Stimulated activated CD4-positive, alpha-beta T cell treated with anti-CD3 and anti-CD28 coated beads, TNF-alpha, amount 100 ng/mL, for 48 hours (primary cell): ENCODE measurements at regions not wholly inside any gene's neighbourhood (a gene's known extent, or its start where the extent isn't known, plus 50 kb on each side); places are given as distances from the start of the nearest gene placed in this dataset.

Source experiments
- DNase-seq, 3 donors: peaks; one replicate each; pipeline ENCODE4 v3.0.0-alpha.2; 2020; ENCODE audit warnings: low read depth in 3 of 3

DNA sequence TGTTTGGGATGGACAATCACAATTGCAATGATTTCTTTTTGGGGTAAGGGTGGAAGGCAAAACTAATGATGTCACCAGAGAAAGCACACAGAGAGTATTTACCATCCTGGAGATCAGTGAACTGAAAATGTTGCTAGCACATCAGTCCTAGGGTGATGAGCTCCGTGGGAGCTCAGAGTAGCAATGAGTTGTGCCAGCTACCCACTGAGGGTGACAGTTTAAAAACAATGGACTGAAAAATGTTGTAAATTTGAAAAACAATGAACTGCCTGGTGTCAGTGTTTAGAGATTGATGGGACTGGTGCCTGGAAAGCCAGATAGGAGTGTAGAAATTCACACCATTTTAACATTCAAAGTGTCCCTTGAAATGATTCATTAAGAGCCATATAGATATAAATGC is 198.5 kb downstream of the ATP23 start:
- DNase-seq, result no peak

DNA sequence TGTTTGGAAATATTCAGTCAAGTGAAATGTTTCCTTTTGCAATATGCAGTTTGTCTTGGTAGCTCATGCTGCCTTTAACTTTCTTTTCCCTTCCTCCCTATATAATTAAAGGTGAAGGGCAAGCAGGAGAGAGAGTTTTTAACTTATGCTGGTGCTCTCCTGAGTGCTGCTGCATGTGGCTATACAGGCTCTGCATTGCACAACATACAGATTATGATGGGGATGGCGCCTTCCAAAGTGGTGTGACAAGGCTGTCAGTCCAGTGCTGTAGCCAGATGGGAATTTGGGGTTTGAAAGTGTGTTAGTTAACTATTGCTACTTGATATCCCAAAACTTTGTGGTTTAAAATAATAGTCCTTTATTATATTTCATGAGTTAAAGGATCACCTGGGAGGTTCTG is 199.0 kb downstream of the ATP23 start:
- DNase-seq, result no peak

DNA sequence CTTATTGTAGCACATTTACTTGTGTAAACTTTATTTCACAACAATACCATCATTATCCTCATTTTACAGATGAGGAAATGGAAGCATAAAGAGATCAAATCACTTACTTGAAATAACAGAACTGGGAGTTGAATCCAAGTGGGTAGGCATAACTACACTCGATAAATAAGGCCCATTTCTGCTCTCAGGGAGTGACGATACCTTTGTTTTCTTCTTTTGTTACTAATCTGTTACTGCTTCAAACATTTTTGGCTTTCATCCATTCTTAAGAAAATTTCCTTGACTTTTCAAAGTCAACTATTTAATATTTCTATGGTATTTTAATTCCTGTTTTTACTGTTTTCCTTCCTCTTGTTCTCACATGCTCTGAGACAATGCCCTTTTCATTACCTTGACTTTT is 201.6 kb downstream of the ATP23 start:
- DNase-seq, result no peak

DNA sequence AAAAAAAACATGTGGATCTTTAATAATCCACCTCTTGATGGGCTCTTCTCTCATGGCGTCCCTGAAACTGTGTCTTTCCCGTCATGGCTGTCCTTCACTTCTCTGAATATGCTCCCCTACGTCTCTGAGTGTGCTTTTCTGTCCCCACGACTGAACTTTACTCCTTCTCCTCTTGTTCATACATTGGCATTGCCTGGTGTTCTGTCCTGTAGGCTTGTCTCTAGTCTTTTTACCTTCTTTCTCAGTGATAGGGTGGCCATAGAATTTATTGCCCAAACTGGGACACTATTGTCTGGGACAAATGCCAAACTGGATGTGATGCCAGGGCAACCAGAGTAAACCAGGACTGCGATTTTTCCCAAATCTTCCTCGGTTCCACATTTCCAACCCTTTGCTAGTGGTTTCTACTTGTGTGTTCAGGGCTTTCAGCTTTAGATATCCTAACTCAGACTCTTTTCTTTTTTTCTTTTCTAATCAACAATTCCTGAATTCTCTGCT is 202.2 kb downstream of the ATP23 start:
- no peak for DNase-seq

DNA sequence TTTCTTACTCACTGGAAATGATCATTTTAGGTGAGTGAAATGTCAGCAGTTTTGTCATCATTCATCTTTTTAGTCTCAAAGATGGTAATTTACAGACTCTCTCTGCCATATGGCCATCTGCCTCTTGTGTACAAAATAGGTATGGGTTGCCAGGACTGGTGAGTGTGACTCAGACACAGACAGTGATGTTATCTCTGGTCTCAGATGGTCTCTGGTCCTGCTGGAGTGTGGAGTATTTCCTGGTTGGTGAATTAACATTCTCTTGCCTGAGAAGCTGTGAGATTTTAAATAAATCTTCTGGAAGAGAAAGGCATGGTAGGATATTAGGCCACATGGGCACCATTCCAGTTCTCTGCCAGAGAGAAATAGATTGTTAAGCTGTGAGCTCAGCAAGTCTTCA is 207.0 kb downstream of the ATP23 start:
- no peak for DNase-seq

DNA sequence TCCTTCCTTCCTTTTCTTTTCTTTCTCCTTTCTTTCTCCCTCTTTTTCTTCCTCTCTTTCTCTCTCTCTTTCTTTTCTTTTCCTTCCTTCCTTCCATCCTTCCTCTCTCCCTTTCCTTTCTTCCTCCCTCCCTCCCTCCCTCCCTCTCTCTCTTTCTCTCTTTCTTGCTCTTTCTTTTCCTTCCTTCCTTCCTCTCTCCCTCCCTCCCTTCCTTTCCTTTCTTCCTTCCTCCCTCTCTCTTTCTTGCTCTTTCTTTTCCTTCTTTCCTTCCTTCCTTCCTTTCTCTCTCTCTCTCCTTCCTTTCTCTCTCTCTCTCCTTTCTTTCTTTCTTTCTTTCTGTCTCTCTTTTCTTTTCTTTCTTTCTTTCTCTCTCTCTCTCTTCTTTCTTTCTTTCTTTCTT is 207.6 kb downstream of the ATP23 start:
- no peak for DNase-seq

DNA sequence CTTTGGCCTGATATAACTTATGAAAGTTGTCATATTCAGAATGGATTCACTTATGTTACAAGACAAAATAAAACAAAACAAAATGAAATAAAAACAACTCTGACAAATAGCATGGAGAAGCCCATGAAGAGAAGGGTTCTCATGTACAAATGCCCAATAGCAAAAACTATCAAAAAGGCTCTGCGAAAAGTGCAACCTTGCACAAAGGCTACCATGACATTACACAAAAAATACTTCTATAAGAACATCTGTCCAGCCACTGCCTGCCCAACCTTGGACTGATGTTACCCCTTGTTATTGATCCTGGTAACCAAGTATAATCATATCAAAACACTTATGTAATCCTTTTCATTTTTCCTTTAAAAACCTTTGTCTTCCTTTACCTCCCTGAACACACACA is 213.0 kb downstream of the ATP23 start:
- no peak for DNase-seq

DNA sequence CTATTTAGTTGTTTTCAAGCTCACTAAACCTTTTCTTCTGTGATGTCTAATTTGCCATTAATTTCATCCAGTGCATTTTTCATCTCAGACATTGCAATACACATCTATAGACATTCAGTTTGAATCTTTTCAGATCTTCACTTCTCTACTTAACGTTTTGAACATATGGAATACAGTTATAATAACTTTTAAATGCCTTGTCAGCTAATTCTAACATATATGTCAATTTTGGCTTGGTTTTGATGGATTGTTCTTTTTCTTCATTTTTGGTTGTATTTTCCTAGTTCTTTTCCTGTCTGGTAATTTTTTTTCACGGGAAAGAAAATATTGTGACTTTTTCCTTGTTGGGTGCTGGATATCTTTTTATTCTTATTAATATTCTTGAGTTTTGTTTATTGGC is 215.3 kb downstream of the ATP23 start:
- no peak for DNase-seq

DNA sequence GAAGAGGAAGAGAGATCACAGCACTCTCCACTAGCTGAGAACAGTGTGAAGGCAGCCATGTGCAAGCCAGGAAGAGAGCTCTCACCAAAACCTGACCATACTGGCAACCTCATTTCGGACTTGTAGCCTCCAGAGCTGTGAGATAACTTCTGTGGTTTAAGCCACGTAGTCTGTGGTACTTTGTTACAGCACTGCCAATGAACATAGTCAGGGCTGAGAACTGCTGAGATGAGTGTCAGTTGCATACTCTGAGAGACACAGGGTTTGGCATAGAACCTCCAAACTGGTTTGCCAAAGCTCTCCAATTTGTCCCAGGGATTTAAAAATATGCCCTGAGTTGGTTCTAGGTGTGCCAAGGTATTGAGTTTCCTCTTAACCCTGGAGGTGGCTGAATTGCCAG is 218.6 kb downstream of the ATP23 start:
- no peak for DNase-seq

DNA sequence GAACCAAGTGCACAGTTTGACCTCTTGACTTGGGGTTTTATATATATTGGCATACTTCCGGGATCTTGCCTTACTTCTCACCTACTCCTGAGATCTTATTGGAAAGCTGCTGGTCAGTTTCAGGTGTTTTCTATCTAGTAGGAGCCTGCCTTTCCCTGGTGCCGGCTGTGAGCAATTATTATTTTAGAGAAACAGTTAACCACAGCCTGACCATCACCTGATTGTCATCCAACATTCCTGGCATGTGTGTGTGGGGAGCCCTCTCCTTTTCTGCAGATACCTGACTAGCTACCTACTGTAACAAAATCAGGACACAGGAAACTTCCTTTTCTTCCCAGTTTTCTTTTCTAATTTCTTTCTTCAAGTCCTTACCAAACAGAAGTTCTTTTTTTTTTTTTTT is 220.4 kb downstream of the ATP23 start:
- DNase-seq, result no peak

DNA sequence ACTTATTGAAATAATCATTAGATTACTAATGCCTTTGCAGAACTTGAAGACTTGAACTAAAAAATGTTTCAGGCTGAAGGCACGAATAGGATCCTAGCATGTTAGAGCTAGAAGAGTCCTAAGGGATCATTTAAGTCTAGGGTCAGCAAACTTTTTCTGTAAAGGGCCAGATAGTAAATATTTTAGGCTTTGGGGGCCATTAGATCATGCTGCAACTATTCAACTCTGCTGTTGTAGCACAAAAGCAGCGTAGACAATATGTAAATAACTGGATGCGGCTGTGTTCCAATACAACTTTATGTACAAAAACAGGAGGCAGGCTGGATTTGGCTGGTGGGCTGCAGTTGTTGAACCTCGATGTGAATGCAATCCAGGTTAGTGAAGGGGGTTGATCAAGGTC is 221.7 kb downstream of the ATP23 start:
- no peak for DNase-seq

DNA sequence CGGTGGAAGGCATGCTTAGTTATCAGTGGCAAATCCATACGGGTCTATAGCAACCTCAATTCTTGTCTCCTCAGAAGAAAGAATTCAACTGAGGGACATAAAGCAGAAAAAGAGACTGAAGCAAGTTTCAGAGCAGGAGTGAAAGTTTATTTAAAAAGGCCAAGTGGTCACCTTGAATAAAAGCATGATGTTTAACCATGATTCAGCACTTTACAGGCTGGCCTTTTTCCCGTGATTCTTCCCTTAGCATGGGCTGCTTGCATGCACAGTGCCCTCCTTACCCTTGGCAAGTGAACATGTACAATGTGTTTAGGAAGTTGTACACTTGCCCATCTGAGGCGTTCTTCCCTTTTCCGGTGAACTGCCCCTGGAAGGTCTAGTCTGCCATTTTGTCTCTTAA is 225.3 kb downstream of the ATP23 start:
- no peak for DNase-seq

DNA sequence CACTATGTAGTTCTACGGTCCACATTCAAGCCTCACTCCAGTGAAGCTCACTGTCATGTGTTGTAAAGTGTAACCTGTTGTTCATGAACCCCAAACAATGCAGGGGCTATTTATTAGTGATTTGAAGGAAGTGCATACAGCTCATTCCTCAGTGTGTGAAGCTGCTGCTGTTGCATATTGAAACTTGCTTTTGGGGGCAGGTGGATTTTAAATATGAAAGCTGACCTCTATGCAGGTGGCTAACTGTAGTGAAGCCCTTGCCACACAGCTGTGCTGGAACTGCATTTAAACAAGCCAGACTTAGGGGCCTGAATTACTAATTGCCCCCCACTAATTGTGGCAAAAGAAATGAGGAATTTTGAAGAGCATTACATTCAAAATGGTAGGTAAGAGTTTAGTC is 226.3 kb downstream of the ATP23 start:
- no peak for DNase-seq

DNA sequence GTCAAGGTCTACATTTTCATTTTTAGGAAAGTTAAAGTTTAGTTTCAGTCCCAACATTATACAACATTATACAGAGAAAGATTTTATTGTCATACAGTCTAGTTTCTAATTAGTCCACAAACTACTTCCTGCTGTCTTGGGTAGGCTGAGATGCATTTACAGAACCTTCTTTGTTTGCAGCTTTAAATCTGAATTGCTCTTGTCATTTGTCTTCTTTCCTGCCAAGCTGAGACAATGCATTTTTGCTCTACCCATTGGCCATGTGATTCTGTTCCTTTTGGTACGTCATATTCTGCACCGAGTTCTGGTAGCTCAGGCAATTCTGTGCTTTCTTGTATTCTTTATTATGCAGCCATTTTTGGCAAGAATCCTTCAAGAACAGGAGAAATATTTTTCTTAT is 228.5 kb downstream of the ATP23 start:
- DNase-seq, result no peak

DNA sequence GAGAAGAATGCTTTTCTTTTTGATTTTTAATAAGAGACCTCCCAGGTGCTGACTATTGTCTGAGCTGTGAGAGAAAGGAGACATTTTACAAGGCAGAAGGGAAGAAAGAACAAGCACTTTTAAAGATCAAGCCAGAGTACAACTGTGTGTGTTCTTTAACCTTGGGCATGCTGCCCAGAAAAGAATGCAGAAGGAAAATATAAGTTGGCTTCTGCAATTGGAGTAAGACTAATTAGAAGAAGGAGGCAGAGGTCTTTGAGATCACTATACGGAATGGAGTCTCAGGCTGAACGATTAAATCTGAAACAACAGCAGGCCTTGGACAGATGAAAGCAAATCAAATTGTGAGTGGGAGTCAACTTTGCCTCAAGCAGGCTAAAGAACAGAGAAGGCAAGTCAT is 230.5 kb downstream of the ATP23 start:
- no peak for DNase-seq

DNA sequence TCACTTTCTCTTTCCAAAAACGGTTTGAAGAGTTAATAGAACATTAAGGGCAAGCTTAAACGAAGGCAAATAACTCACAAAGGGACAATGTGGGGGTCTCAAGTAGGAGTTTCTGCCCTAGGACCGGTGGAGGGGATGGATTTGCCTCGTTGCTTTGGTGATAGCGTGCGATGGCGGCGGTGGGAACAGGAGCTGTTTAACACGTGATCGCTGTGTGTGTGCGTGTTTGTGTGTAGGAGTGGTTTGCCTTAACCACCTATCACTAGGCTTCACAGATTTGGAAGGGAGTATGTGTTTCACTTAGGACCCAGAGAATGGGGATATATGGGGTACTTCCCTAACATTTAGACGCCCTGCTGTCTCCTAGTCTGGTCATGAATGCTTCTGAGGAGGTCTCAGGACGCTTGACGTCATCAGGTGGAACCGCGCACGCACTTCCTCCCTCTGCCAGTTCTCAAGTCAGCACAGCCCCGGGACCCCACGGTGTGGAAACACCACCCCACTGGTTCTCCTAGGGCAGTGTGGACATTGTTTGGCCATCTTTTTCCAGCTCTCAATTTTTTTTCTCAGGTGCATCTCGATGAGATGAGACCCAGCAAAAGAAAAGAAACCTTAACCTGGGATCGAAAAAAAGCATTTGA is 231.2 kb downstream of the ATP23 start:
- no peak for DNase-seq

DNA sequence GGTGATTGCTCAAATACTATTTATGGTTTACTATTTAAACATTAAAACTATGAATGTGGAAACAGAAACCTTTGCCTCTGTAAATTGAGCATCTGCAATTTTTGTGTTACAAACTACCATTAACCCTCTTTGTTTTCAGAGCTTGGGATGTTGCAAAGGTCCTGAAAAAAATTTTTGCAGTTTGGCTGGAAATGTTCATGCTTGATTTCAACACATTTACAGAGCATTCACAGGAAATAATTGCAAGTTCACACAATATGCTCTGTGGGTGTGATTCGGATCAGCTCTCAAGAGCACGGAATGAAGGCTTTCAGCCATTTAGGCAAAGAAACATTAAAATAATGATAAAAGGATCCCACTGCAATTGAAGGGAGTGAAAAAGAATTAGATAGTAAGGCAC is 232.9 kb downstream of the ATP23 start:
- no peak for DNase-seq

DNA sequence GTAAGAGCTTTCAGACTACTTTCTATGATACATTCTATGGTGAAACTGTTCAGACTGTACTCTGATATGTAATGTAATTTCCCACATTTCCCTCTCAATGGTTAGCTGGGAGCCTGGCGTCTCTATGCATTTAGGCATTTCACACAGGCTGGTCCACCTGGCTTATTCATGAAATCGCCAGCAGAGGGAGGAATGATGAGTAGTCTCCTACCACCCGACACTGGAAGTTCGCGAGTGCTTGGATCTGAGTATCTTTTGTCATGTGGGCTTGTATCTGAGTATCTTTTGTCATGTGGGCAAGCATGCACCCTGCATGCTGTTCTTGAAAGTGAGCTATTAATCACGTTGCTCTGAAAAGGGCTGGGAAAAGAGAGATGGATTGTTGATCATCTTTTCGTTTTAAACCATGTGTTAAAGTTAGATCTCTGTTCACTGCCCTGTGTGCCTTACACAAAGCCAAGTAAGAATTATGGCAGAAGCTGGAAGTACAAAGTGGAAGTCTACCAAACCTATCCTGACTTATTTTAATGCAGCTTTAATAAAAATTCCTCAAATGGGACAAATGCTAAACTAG is 235.0 kb downstream of the ATP23 start:
- DNase-seq, result peak in 1 of 3 donors; percentile 3

DNA sequence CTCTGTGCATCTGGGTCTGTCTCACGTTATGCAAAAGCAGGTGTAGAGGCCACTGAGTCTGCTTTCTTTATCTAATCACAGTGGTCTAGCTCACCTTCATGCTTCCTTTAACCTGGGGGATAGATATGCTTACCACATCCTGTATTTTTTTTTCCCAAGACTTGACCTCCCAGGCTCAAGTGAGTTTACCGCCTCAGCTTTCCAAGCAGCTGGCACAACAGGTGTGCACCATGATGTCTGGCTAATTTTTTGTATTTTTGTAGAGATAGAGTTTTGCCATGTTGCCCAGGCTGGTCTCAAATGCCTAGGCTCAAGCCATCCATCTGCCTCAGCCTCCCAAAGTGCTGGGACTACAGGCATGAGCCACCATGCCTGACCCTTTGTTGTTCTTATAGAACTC is 236.0 kb downstream of the ATP23 start:
- DNase-seq, result no peak

DNA sequence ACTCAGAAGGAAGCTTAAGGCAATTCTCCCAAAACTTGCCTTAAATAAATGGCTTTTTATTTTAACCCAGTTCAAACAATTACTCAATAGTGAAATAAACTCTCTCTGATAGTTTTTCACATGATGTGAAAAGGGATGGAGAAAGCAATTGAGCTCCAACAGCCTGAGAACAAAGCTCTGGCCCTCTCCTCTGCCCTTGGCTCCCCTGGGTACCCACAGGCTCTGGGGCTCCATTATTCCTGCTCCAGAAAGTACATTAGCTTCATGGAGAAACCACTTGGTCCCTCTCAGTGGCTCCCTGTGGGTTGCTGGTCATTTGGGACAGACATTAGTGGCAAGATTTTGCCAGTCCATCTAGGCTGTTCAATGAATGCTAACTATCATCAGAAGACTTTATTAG is 242.8 kb downstream of the ATP23 start:
- DNase-seq, result no peak

DNA sequence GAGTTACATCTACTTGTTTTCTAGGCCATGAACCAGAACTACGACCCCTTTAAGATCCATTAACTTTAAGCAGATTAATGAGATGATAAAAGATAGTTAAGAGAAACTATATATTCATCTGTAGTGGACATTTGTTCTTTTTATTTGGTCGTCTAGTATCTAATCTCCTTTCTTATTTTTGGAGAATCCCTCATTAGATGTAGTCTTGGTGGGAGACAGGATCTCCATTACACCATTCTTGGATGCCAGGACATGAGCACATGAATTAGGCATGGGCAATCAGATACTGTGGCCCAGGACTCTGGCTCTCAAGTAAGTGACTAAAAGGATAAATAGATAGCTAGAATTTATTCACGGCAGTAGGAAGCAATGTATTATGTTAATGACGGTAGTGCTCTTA is 245.0 kb downstream of the ATP23 start:
- DNase-seq, result no peak

DNA sequence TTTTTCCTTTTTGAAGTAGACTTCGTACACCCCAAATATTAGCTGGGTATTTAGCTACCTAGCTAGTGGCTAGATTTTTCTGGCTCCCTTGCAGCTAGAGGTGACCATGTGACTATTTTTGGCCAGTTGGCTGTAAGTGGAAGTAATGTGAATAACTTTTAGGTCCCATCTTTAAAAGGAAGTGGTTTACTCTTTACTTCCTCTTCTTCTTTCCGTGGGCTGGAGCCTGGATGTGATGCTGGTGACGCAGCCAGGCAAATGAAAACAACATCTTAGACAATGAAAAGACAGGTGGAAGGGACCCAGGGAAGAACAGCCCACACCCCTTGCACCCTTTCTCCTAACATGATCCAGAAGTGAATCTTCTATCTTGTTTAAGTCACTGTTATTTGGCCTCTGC is 245.5 kb downstream of the ATP23 start:
- DNase-seq, result no peak

DNA sequence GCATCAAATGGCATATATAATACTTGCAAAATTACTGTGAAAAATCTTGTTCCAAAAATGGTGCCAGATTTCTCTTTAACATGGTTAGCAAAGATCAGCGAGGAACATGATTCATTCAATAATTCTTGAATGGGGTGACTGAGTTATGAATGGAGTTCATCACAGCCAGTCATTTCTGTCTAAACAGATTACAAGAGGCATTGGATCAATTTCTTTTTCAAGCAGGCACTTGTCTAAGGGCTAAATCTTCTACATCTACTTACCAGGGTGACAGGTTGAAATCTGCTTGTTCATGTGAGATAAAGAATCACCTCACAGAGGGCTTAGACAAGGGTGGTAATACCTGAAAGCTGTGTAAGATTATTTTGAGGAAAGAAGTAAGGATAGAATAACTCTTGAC is 247.7 kb downstream of the ATP23 start:
- DNase-seq, result no peak

DNA sequence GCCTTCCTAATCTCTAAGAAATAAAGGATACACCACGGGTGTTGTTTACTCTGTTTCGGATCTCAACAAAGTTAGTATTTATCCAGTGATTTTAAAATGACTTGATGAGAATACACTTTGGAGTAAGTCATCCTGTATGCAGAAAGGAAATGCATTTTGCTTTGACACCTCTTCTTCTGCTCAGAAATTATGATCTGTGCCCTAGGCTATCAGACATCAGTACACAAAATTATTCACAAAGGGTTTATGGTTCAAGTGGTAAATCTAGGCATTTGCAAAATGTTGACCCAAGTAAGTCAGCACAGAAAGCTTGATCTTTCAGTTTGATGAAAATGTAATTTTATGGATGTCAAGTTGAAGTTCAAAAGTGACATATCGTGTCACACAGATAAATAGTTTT is 248.5 kb downstream of the ATP23 start:
- no peak for DNase-seq
